Uterus (tissue), 2 donors: ENCODE measurements at regions not wholly inside any gene's neighbourhood (a gene's known extent, or its start where the extent isn't known, plus 50 kb on each side); places are given as distances from the start of the nearest gene placed in this dataset.

ENCODE experiments used
- POLR2A ChIP-seq, 2 donors: fragments of 450-650 bp; IDR thresholded peaks; one replicate each; pipeline ENCODE4 v1.6.1; 2016; ENCODE audit warnings: antibody characterized with exemption in 2 of 2, mild to moderate bottlenecking in 1 of 2, moderate library complexity in 1 of 2
- TF ChIP-seq, protein P1 (sequence below), 4 experiments: fragments of 200-600 bp in 2 of 4; fragments of 450-650 bp in 2 of 4; sonication (generic) in 2 of 4; IDR thresholded peaks; one replicate each; pipeline ENCODE4 v1.5.1; 2016 to 2019; ENCODE audit warnings: antibody characterized with exemption in 4 of 4, mild to moderate bottlenecking in 2 of 4, moderate library complexity in 1 of 4

- no peak for TF ChIP-seq POLR2A (IDR thresholded peaks at IDR 0.05)
- TF ChIP-seq, protein P1, sequence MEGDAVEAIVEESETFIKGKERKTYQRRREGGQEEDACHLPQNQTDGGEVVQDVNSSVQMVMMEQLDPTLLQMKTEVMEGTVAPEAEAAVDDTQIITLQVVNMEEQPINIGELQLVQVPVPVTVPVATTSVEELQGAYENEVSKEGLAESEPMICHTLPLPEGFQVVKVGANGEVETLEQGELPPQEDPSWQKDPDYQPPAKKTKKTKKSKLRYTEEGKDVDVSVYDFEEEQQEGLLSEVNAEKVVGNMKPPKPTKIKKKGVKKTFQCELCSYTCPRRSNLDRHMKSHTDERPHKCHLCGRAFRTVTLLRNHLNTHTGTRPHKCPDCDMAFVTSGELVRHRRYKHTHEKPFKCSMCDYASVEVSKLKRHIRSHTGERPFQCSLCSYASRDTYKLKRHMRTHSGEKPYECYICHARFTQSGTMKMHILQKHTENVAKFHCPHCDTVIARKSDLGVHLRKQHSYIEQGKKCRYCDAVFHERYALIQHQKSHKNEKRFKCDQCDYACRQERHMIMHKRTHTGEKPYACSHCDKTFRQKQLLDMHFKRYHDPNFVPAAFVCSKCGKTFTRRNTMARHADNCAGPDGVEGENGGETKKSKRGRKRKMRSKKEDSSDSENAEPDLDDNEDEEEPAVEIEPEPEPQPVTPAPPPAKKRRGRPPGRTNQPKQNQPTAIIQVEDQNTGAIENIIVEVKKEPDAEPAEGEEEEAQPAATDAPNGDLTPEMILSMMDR (IDR thresholded peaks at IDR 0.05): no peak
Observed at GRCh38 chr4:129676934-129677333, 581.0 kb downstream of the C4orf33 start.
